SK-N-SH (cell line): ENCODE measurements at regions not wholly inside any gene's neighbourhood (a gene's known extent, or its start where the extent isn't known, plus 50 kb on each side); places are given as distances from the start of the nearest gene placed in this dataset.

Experiments used
- CTCF ChIA-PET: fragments of 300-600, 350-600 bp; formaldehyde crosslinking; extraction: SDS; loops from one replicate; lab custom pipeline; 2021; lab: Yijun Ruan, JAX
- POLR2A ChIA-PET: fragments of 350-600 bp; sonication (Branson Sonifier 250); formaldehyde crosslinking; extraction: SDS; loops from one replicate; lab custom pipeline; 2020; ENCODE audit warnings: antibody characterized with exemption, inconsistent platforms; lab: Yijun Ruan, JAX
- DNase-seq: peaks from one replicate; pipeline ENCODE4 v3.0.0; 2012
- H2AFZ ChIP-seq: fragments of 200-600 bp; sonication (generic); 2 replicates; pipeline ENCODE4 v1.8.1; 2016; ENCODE audit warnings: antibody characterized with exemption, mild to moderate bottlenecking, low read depth
- H3F3A ChIP-seq: fragments of 200-600 bp; sonication (generic); replicated peaks from 2 replicates; pipeline ENCODE3; 2016; ENCODE audit warnings: antibody characterized with exemption, mild to moderate bottlenecking; ENCODE audit not compliant: insufficient read depth
- H3K27ac ChIP-seq, 2 experiments: fragments of 200-500 bp in 1 of 2; fragments of 200-600 bp in 1 of 2; sonication (Bioruptor generic) in 1 of 2; sonication (generic), shearing (Covaris generic) in 1 of 2; 2 replicates each; pipeline versions ENCODE4 v1.5.1 to v1.6.1; 2014 to 2016; ENCODE audit warnings: low read depth in 2 of 2, inconsistent platforms in 1 of 2, low read length in 1 of 2, mild to moderate bottlenecking in 1 of 2, mixed read lengths in 1 of 2
- H3K27me3 ChIP-seq: fragments of 200-600 bp; sonication (generic), shearing (Covaris generic); 2 replicates; pipeline ENCODE4 v1.6.1; 2016; ENCODE audit warnings: mixed run types; ENCODE audit not compliant: insufficient read depth
- H3K36me3 ChIP-seq, 2 experiments: fragments of 200-500 bp in 1 of 2; fragments of 200-600 bp in 1 of 2; sonication (Bioruptor generic) in 1 of 2; sonication (generic) in 1 of 2; replicated peaks in 1 of 2; 2 replicates each; pipeline versions ENCODE3 to v1.5.1; 2014 to 2016; ENCODE audit warnings: low read length in 1 of 2, mild to moderate bottlenecking in 1 of 2; ENCODE audit not compliant: insufficient read depth in 2 of 2, control insufficient read depth in 1 of 2
- H3K4me1 ChIP-seq, 2 experiments: fragments of 200-500 bp in 1 of 2; fragments of 200-600 bp in 1 of 2; sonication (Bioruptor generic) in 1 of 2; sonication (generic), shearing (Covaris generic) in 1 of 2; 2 replicates each; pipeline versions ENCODE4 v1.5.1 to v1.6.1; 2014 to 2016; ENCODE audit warnings: low read depth in 1 of 2, low read length in 1 of 2, mixed run types in 1 of 2; ENCODE audit not compliant: insufficient read depth in 2 of 2, control insufficient read depth in 1 of 2
- H3K4me2 ChIP-seq: fragments of 200-600 bp; sonication (generic), shearing (Covaris generic); 2 replicates; pipeline ENCODE4 v1.6.1; 2017; ENCODE audit warnings: mixed run types
- H3K4me3 ChIP-seq, 2 experiments: fragments of 200-500 bp in 1 of 2; fragments of 200-600 bp in 1 of 2; sonication (Bioruptor generic) in 1 of 2; sonication (generic), shearing (Covaris generic) in 1 of 2; 2 replicates each; pipeline versions ENCODE4 v1.5.1 to v1.8.1; 2014 to 2016; ENCODE audit warnings: low read depth in 2 of 2, inconsistent platforms in 1 of 2, low read length in 1 of 2, mild to moderate bottlenecking in 1 of 2, mixed read lengths in 1 of 2, moderate library complexity in 1 of 2
- H3K79me2 ChIP-seq: fragments of 200-600 bp; sonication (generic); 2 replicates; pipeline ENCODE4 v1.8.1; 2017; ENCODE audit warnings: mild to moderate bottlenecking; ENCODE audit not compliant: insufficient read depth
- H3K9ac ChIP-seq: fragments of 200-600 bp; sonication (generic); 2 replicates; pipeline ENCODE4 v1.6.1; 2017; ENCODE audit warnings: mixed run types
- H3K9me2 ChIP-seq: fragments of 200-600 bp; sonication (generic); 2 replicates; pipeline ENCODE4 v1.6.1; 2017; ENCODE audit warnings: mixed run types
- H3K9me3 ChIP-seq: fragments of 200-600 bp; sonication (generic); 2 replicates; pipeline ENCODE4 v1.6.1; 2017; ENCODE audit warnings: mixed run types, mild to moderate bottlenecking, moderate library complexity
- H4K20me1 ChIP-seq: fragments of 200-600 bp; sonication (generic); 2 replicates; pipeline ENCODE4 v1.6.1; 2017; ENCODE audit warnings: mild to moderate bottlenecking, mixed run types; ENCODE audit not compliant: insufficient read depth
- ELF1 ChIP-seq: IDR thresholded peaks from 2 replicates; pipeline ENCODE4 v1.4.0; 2012
- EP300 ChIP-seq, 2 experiments: IDR thresholded peaks; 2 replicates each; pipeline versions ENCODE4 v1.4.0 to v1.6.1; 2012; ENCODE audit warnings: borderline replicate concordance in 1 of 2, low read depth in 1 of 2, low read length in 1 of 2
- EZH2phosphoT487 ChIP-seq: fragments of 200-600 bp; sonication (generic); IDR thresholded peaks from 2 replicates; pipeline ENCODE4 v1.6.1; 2017; ENCODE audit warnings: low read depth, mixed run types, mild to moderate bottlenecking, antibody characterized with exemption, moderate library complexity, borderline replicate concordance
- FOSL2 ChIP-seq: IDR thresholded peaks from 2 replicates; pipeline ENCODE4 v1.4.0; 2012; ENCODE audit warnings: low read depth, mild to moderate bottlenecking, moderate library complexity, borderline replicate concordance
- FOXM1 ChIP-seq: IDR thresholded peaks from 2 replicates; pipeline ENCODE4 v1.4.0; 2012; ENCODE audit warnings: low read depth, mild to moderate bottlenecking
- GATA2 ChIP-seq: sonication (generic); formaldehyde crosslinking; IDR thresholded peaks from 2 replicates; pipeline ENCODE4 v1.5.0; 2020; ENCODE audit warnings: mild to moderate bottlenecking, missing genetic modification reagents
- JUND ChIP-seq: IDR thresholded peaks from 2 replicates; pipeline ENCODE4 v1.4.0; 2012
- NFIC ChIP-seq: IDR thresholded peaks from 2 replicates; pipeline ENCODE4 v1.4.0; 2012; ENCODE audit warnings: borderline replicate concordance
- POLR2AphosphoS5 ChIP-seq: IDR thresholded peaks from 2 replicates; pipeline ENCODE4 v1.6.1; 2012; ENCODE audit warnings: low read depth, low read length
- RAD21 ChIP-seq: IDR thresholded peaks from 2 replicates; pipeline ENCODE4 v1.6.1; 2012; ENCODE audit warnings: mild to moderate bottlenecking, low read length
- RCOR1 ChIP-seq: fragments of 150-350 bp; IDR thresholded peaks from 2 replicates; pipeline ENCODE4 v1.6.1; 2017; ENCODE audit warnings: antibody characterized with exemption, low read length
- RXRA ChIP-seq: IDR thresholded peaks from 2 replicates; pipeline ENCODE4 v1.4.0; 2012; ENCODE audit warnings: low read depth, mild to moderate bottlenecking, borderline replicate concordance
- SIN3A ChIP-seq: IDR thresholded peaks from 2 replicates; pipeline ENCODE4 v1.6.1; 2012; ENCODE audit warnings: low read depth, mild to moderate bottlenecking, low read length, moderate library complexity, borderline replicate concordance
- SMC3 ChIP-seq: IDR thresholded peaks from 2 replicates; pipeline ENCODE4 v1.6.1; 2012; ENCODE audit warnings: low read depth, low read length, improper control_type of control experiment
- TAF1 ChIP-seq: IDR thresholded peaks from 2 replicates; pipeline ENCODE4 v1.6.1; 2012; ENCODE audit warnings: low read depth, mild to moderate bottlenecking, low read length, moderate library complexity, borderline replicate concordance
- TCF12 ChIP-seq: IDR thresholded peaks from 2 replicates; pipeline ENCODE4 v1.4.0; 2012
- TEAD4 ChIP-seq: IDR thresholded peaks from 2 replicates; pipeline ENCODE4 v1.4.0; 2012; ENCODE audit warnings: mild to moderate bottlenecking, borderline replicate concordance; ENCODE audit not compliant: insufficient read depth
- YY1 ChIP-seq: IDR thresholded peaks from 2 replicates; pipeline ENCODE4 v1.4.0; 2012; ENCODE audit warnings: low read depth, mild to moderate bottlenecking
- WGBS: methylation state at CpG from one replicate; pipeline ENCODE4 v1.1.6; 2017; ENCODE audit warnings: low lambda C conversion rate; 5-methylcytosine and 5-hydroxymethylcytosine counted together
- TF ChIP-seq, protein P1 (sequence below): IDR thresholded peaks from 2 replicates; pipeline ENCODE4 v1.4.0; 2012; ENCODE audit warnings: low read depth, borderline replicate concordance
- TF ChIP-seq, protein P2 (sequence below): fragments of 150-350 bp; IDR thresholded peaks from 2 replicates; pipeline ENCODE4 v1.6.1; 2016; ENCODE audit warnings: mild to moderate bottlenecking, low read depth, low read length
- TF ChIP-seq, protein P3 (sequence below): IDR thresholded peaks from 2 replicates; pipeline ENCODE4 v1.4.0; 2012; ENCODE audit warnings: low read depth, borderline replicate concordance

DNA sequence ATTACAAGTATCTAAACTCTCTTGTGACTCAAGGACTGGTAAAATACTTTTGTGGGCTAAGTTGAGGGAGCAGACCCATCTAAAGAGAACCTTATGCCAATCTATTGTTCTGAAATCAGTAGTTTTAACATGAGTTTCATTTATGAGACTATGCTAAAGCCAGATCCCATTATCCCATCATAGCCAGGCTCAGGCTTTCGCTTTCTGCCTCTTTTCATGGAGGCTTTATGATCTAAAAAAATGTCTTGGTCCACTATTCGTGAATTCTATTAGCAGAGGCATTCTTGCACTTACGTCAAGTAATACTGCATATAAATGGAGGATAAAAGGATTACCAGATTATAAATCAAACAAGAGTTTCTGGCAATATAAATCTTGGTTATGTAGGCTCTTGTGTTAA lies 1636.9 kb upstream of the ACVR2A start:
- Histone ChIP-seq H2AFZ (0 out of 2 replicates have a peak overlapping the region, but pooled peaks have one; percentile 35), H3K4me2 (no peak overlapping the region), H3K9ac (no peak overlapping the region), H3K36me3 (no peaks in the 10 kb centered on the region), H4K20me1 (no peaks in the 10 kb centered on the region), H3K27ac (no peak overlapping the region), H3K9me2 (no peaks in the 10 kb centered on the region; the same call in 1 of the 2 replicates), H3K4me3 (no peak overlapping the region), H3K27me3 (no peaks in the 10 kb centered on the region), H3K4me1 (no peaks in the 10 kb centered on the region), H3K9me3 (no peaks in the 10 kb centered on the region), H3K79me2 (no peaks in the 10 kb centered on the region), H3F3A (peaks cover 4% of the 10 kb centered on the region)
- no peak for DNase-seq
- WGBS = 78% methylated on average over 3 of the region's 3 CpGs
- POLR2A ChIA-PET = no interaction called here
- CTCF ChIA-PET = no interaction called here
- TF ChIP-seq FOSL2 (no peak), EZH2phosphoT487 (no peak), NFIC (no peak), RCOR1 (no peak), SIN3A (no peak), ELF1 (no peak)

DNA sequence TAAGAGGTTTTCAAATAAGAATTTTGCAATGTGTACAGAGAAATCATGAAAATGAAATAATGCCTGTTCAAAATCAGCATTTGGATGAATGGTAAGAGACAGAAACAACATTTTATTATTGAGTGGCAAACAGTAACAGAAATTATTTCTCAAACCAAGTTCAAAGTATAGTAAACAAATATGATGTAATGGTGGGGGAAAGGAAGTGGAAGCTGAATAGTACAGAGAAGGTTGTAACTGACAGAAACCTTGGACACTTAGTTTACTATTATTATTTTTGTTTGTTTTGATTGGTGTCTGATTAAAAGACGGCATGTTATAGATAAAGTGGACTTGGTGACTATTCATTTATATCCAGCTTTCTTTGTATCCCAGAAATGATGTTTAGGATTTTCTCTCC lies 1637.4 kb upstream of the ACVR2A start:
- Histone ChIP-seq H3K4me3 (no peak overlapping the region), H3F3A (peaks cover 4% of the 10 kb centered on the region), H3K27me3 (no peaks in the 10 kb centered on the region), H3K9me2 (no peaks in the 10 kb centered on the region; the same call in 1 of the 2 replicates), H3K27ac (no peak overlapping the region), H4K20me1 (no peaks in the 10 kb centered on the region), H3K4me1 (no peaks in the 10 kb centered on the region), H3K79me2 (no peaks in the 10 kb centered on the region), H3K36me3 (no peaks in the 10 kb centered on the region), H3K9me3 (no peaks in the 10 kb centered on the region), H3K4me2 (no peak overlapping the region), H2AFZ (0 out of 2 replicates have a peak overlapping the region, but pooled peaks have one; percentile 35), H3K9ac (no peak overlapping the region)
- TF ChIP-seq EP300 (IDR thresholded peaks at IDR 0.05; ENCODE audit: borderline replicate concordance in 1 of 2, low read depth in 1 of 2, low read length in 1 of 2) (no peak), RAD21 (no peak), YY1 (no peak), GATA2 (CRISPR knock-in tag) (no peak), SMC3 (no peak), POLR2AphosphoS5 (no peak)
- DNase-seq = no peak
- POLR2A ChIA-PET = no interaction called here
- CTCF ChIA-PET = no interaction called here
- 55% methylated on average over 1 of the region's 1 CpG for WGBS

DNA sequence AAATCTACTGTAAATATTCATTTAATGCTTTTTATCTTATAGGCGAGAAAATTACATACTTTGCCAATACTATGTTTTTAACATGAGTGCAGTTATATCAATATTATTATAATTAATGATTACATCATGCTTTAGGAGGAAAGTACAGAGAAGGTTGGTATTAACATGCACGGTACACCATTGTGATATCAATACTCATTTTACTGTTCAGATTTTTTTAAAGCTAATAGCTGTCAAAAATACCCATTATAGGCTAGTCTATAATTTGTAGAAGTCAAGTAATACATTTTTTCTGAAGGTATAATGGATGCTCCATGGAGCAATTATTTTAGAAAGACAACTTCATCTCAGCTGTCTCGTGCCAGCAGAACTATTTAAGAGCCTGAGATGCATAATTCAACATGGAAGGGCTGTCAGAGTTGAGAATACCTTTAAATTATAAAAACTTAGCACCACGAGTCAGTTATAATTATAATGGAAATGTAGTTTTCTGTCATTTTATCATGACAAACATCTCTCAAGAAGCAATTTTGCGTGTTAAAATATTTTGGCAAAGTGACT lies 1641.7 kb upstream of the ACVR2A start:
- ChIA-PET POLR2A (no interaction called here), CTCF (no interaction called here)
- H3F3A ChIP-seq = peaks cover 4% of the 10 kb centered on the region
- TF ChIP-seq YY1 = no peak
- no peak for TF ChIP-seq TAF1
- TF ChIP-seq, protein P1, sequence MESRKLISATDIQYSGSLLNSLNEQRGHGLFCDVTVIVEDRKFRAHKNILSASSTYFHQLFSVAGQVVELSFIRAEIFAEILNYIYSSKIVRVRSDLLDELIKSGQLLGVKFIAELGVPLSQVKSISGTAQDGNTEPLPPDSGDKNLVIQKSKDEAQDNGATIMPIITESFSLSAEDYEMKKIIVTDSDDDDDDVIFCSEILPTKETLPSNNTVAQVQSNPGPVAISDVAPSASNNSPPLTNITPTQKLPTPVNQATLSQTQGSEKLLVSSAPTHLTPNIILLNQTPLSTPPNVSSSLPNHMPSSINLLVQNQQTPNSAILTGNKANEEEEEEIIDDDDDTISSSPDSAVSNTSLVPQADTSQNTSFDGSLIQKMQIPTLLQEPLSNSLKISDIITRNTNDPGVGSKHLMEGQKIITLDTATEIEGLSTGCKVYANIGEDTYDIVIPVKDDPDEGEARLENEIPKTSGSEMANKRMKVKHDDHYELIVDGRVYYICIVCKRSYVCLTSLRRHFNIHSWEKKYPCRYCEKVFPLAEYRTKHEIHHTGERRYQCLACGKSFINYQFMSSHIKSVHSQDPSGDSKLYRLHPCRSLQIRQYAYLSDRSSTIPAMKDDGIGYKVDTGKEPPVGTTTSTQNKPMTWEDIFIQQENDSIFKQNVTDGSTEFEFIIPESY = no peak
- no peak for TF ChIP-seq RXRA
- TF ChIP-seq FOXM1 = no peak
- TF ChIP-seq, protein P2, sequence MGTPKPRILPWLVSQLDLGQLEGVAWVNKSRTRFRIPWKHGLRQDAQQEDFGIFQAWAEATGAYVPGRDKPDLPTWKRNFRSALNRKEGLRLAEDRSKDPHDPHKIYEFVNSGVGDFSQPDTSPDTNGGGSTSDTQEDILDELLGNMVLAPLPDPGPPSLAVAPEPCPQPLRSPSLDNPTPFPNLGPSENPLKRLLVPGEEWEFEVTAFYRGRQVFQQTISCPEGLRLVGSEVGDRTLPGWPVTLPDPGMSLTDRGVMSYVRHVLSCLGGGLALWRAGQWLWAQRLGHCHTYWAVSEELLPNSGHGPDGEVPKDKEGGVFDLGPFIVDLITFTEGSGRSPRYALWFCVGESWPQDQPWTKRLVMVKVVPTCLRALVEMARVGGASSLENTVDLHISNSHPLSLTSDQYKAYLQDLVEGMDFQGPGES = no peak
- TF ChIP-seq, protein P3, sequence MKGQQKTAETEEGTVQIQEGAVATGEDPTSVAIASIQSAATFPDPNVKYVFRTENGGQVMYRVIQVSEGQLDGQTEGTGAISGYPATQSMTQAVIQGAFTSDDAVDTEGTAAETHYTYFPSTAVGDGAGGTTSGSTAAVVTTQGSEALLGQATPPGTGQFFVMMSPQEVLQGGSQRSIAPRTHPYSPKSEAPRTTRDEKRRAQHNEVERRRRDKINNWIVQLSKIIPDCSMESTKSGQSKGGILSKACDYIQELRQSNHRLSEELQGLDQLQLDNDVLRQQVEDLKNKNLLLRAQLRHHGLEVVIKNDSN = no peak
- TF ChIP-seq TCF12 = no peak
- no peak for TF ChIP-seq ELF1
- no peak for TF ChIP-seq JUND
- no peak for TF ChIP-seq TEAD4
- no peak for TF ChIP-seq FOSL2
- no peaks in the 10 kb centered on the region for H3K4me1 ChIP-seq
- no peaks in the 10 kb centered on the region; the same call in 1 of the 2 replicates for H3K9me2 ChIP-seq
- H3K36me3 ChIP-seq = no peaks in the 10 kb centered on the region
- H3K4me3 ChIP-seq = no peak overlapping the region
- 62% methylated on average over 5 of the region's 5 CpGs for WGBS
- no peak overlapping the region for H3K27ac ChIP-seq
- no peak overlapping the region for H3K9ac ChIP-seq
- H3K79me2 ChIP-seq = no peaks in the 10 kb centered on the region
- H4K20me1 ChIP-seq = no peaks in the 10 kb centered on the region
- no peak overlapping the region for H3K4me2 ChIP-seq
- no peaks in the 10 kb centered on the region for H3K27me3 ChIP-seq
- DNase-seq = no peak
- no peaks in the 10 kb centered on the region for H3K9me3 ChIP-seq
- H2AFZ ChIP-seq = no peak overlapping the region
